Urinary bladder (tissue), 3 donors: ENCODE measurements at regions not wholly inside any gene's neighbourhood (a gene's known extent, or its start where the extent isn't known, plus 50 kb on each side); places are given as distances from the start of the nearest gene placed in this dataset.
"Not testable (repeated sequence)": the region's sequence is repeated elsewhere in the genome, so short reads cannot be mapped to it uniquely, and the experiment has no call there.

ENCODE experiments used
- DNase-seq: peaks from one replicate; pipeline ENCODE4 v3.0.0-alpha.2; 2015; ENCODE audit errors: extremely low spot score
- H3K27ac ChIP-seq: one replicate; pipeline ENCODE4 v1.5.1; 2013; ENCODE audit warnings: low read depth, mild to moderate bottlenecking, moderate library complexity
- H3K36me3 ChIP-seq: one replicate; pipeline ENCODE4 v1.6.1; 2013; ENCODE audit warnings: mild to moderate bottlenecking, moderate library complexity; ENCODE audit not compliant: insufficient read depth
- H3K4me1 ChIP-seq: one replicate; pipeline ENCODE4 v1.6.1; 2013; ENCODE audit warnings: mild to moderate bottlenecking, moderate library complexity; ENCODE audit not compliant: insufficient read depth
- H3K4me3 ChIP-seq: one replicate; pipeline ENCODE4 v1.5.1; 2013; ENCODE audit warnings: low read depth, low read length
- WGBS: extraction: QIAGEN DNeasy Blood & Tissue Kit; methylation state at CpG from one replicate; pipeline ENCODE4 v1.1.7; 2013; 5-methylcytosine and 5-hydroxymethylcytosine counted together
- donor health status: healthy with polysubstance abuse.
- donor health status: healthy.

GRCh38 chr7:11252705-11253272, 279.1 kb downstream of the PHF14 start:
- no peaks in the 10 kb centered on the region for H3K36me3 ChIP-seq
- H3K4me3 ChIP-seq = no peak overlapping the region
- no peaks in the 10 kb centered on the region for H3K4me1 ChIP-seq
- no peak for DNase-seq
- WGBS = 66% methylated on average over 3 of the region's 3 CpGs
- H3K27ac ChIP-seq = no peak overlapping the region

- no peak for DNase-seq
- Histone ChIP-seq H3K36me3 (no peaks in the 10 kb centered on the region), H3K4me1 (no peaks in the 10 kb centered on the region), H3K4me3 (no peak overlapping the region), H3K27ac (no peak overlapping the region)
- 95% methylated on average over 4 of the region's 4 CpGs for WGBS
These were observed 282.8 kb downstream of the PHF14 start for GRCh38 chr7:11256501-11256900.

- Histone ChIP-seq H3K4me3 (no peak overlapping the region), H3K27ac (no peak overlapping the region), H3K36me3 (no peaks in the 10 kb centered on the region), H3K4me1 (no peaks in the 10 kb centered on the region)
- DNase-seq = no peak
These were observed 287.8 kb downstream of the PHF14 start for GRCh38 chr7:11261470-11261869.

GRCh38 chr7:11266101-11266500, 292.4 kb downstream of the PHF14 start:
- WGBS = 55% methylated on average over 2 of the region's 2 CpGs

GRCh38 chr7:11272352-11272751, 298.7 kb downstream of the PHF14 start:
- WGBS = 34% methylated on average over 2 of the region's 2 CpGs

More at GRCh38 chr7:11266101-11266500, 292.4 kb downstream of the PHF14 start:
- no peaks in the 10 kb centered on the region for H3K36me3 ChIP-seq
- no peaks in the 10 kb centered on the region for H3K4me1 ChIP-seq
- no peak overlapping the region for H3K4me3 ChIP-seq
- no peak overlapping the region for H3K27ac ChIP-seq
- DNase-seq = no peak

GRCh38 chr7:11274074-11274473, 300.4 kb downstream of the PHF14 start:
- H3K4me1 ChIP-seq = no peaks in the 10 kb centered on the region
- no peaks in the 10 kb centered on the region for H3K36me3 ChIP-seq
- no peak overlapping the region for H3K27ac ChIP-seq
- 76% methylated on average over 2 of the region's 2 CpGs for WGBS
- DNase-seq = no peak
- no peak overlapping the region for H3K4me3 ChIP-seq

More at GRCh38 chr7:11272352-11272751, 298.7 kb downstream of the PHF14 start:
- Histone ChIP-seq H3K4me3 (no peak overlapping the region), H3K36me3 (no peaks in the 10 kb centered on the region), H3K4me1 (no peaks in the 10 kb centered on the region), H3K27ac (no peak overlapping the region)
- DNase-seq = no peak

GRCh38 chr7:11281953-11282352, 308.3 kb downstream of the PHF14 start:
- WGBS = 49% methylated on average over 2 of the region's 2 CpGs
- DNase-seq = no peak
- Histone ChIP-seq H3K4me3 (no peak overlapping the region), H3K4me1 (no peaks in the 10 kb centered on the region), H3K27ac (no peak overlapping the region), H3K36me3 (no peaks in the 10 kb centered on the region)

GRCh38 chr7:11283584-11283983, 309.9 kb downstream of the PHF14 start:
- not testable (repeated sequence) for DNase-seq, H3K27ac ChIP-seq, H3K4me1 ChIP-seq, H3K4me3 ChIP-seq, H3K36me3 ChIP-seq
- 88% methylated on average over 3 of the region's 3 CpGs for WGBS

GRCh38 chr7:11290863-11291262, 317.2 kb downstream of the PHF14 start:
- WGBS = 46% methylated on average over 3 of the region's 3 CpGs
- Histone ChIP-seq H3K36me3 (no peaks in the 10 kb centered on the region), H3K4me1 (no peaks in the 10 kb centered on the region), H3K27ac (no peak overlapping the region), H3K4me3 (no peak overlapping the region)
- no peak for DNase-seq

GRCh38 chr7:11294218-11294617, 320.5 kb downstream of the PHF14 start:
- H3K4me3 ChIP-seq = no peak overlapping the region
- H3K27ac ChIP-seq = no peak overlapping the region
- WGBS = 76% methylated on average over 2 of the region's 2 CpGs
- DNase-seq = no peak
- H3K36me3 ChIP-seq = no peaks in the 10 kb centered on the region
- H3K4me1 ChIP-seq = no peaks in the 10 kb centered on the region

GRCh38 chr7:11294965-11295364, 321.3 kb downstream of the PHF14 start:
- no peak overlapping the region for H3K4me3 ChIP-seq
- H3K4me1 ChIP-seq = no peaks in the 10 kb centered on the region
- H3K36me3 ChIP-seq = no peaks in the 10 kb centered on the region
- no peak for DNase-seq
- WGBS = 93% methylated on average over 4 of the region's 4 CpGs
- H3K27ac ChIP-seq = no peak overlapping the region

GRCh38 chr7:11297126-11297625, 323.5 kb downstream of the PHF14 start:
- H3K27ac ChIP-seq = no peak overlapping the region
- WGBS = 53% methylated on average over 5 of the region's 5 CpGs
- no peaks in the 10 kb centered on the region for H3K4me1 ChIP-seq
- no peaks in the 10 kb centered on the region for H3K36me3 ChIP-seq
- DNase-seq = no peak
- H3K4me3 ChIP-seq = no peak overlapping the region

- Histone ChIP-seq H3K36me3 (no peaks in the 10 kb centered on the region), H3K4me3 (no peak overlapping the region), H3K4me1 (no peaks in the 10 kb centered on the region), H3K27ac (no peak overlapping the region)
- no peak for DNase-seq
These were observed 324.1 kb downstream of the PHF14 start for GRCh38 chr7:11297764-11298163.

- Histone ChIP-seq H3K4me3 (no peak overlapping the region), H3K27ac (no peak overlapping the region), H3K4me1 (no peaks in the 10 kb centered on the region), H3K36me3 (no peaks in the 10 kb centered on the region)
- 78% methylated on average over 11 of the region's 11 CpGs for WGBS
- no peak for DNase-seq
These were observed 324.5 kb downstream of the PHF14 start for GRCh38 chr7:11298220-11298619.

- Histone ChIP-seq H3K4me1 (no peaks in the 10 kb centered on the region), H3K4me3 (no peak overlapping the region), H3K27ac (no peak overlapping the region), H3K36me3 (no peaks in the 10 kb centered on the region)
- DNase-seq = no peak
- 78% methylated on average over 5 of the region's 5 CpGs for WGBS
These were observed 326.6 kb downstream of the PHF14 start for GRCh38 chr7:11300241-11300640.
